AG10803 (cell line): ENCODE measurements at regions not wholly inside any gene's neighbourhood (a gene's known extent, or its start where the extent isn't known, plus 50 kb on each side); places are given as distances from the start of the nearest gene placed in this dataset.

Source experiments
- DNase-seq: peaks from one replicate; pipeline ENCODE4 v3.0.0; 2010; ENCODE audit warnings: low read depth
- H3K4me3 ChIP-seq: 2 replicates; pipeline ENCODE4 v1.5.1; 2011; ENCODE audit warnings: mild to moderate bottlenecking, low read length, control low read depth
- CTCF ChIP-seq: conservative IDR thresholded peaks from 2 replicates; pipeline ENCODE4 v1.5.1; 2011; ENCODE audit warnings: mild to moderate bottlenecking, low read length, control low read depth, inconsistent platforms

DNA sequence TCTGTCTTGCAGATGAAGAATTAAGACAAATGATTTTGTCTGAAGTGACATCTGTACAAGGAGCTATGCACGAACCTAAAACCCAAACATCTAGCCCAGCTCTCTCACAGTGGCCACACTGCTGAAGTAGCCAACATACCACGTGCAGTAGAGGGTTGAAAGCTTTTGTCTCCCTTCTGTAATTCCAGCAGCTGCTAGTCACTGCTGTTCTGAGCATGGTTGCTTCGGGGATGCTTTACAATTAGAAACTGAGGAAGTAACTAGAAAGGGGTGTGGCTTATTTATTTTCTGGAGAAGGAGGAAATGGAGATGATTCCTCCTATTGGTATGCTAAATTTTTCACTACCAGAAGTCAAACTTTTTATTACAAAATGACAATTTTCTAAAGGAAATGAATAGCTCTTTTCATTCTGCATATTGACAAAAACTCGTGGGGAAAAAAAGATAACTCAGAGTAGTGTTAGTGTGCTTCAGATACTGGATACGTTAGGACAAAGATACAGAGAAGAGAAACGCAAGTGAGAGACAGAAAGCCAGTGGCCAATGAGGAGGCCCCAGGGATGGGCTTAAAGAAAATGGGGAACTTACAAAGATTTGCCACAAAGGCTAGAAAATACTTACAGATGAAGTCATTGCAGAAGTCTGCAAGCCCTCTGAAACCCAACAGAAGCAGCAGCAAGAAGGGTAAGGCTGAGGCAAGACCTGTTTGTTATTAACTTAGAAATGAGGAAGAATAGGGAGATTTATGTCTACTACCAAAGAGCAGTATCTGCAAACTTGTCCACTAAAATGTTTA is 192.7 kb upstream of the MIR17HG start:
- DNase-seq = peak; percentile 21
- no peak overlapping the region for H3K4me3 ChIP-seq
- TF ChIP-seq CTCF = no peak

DNA sequence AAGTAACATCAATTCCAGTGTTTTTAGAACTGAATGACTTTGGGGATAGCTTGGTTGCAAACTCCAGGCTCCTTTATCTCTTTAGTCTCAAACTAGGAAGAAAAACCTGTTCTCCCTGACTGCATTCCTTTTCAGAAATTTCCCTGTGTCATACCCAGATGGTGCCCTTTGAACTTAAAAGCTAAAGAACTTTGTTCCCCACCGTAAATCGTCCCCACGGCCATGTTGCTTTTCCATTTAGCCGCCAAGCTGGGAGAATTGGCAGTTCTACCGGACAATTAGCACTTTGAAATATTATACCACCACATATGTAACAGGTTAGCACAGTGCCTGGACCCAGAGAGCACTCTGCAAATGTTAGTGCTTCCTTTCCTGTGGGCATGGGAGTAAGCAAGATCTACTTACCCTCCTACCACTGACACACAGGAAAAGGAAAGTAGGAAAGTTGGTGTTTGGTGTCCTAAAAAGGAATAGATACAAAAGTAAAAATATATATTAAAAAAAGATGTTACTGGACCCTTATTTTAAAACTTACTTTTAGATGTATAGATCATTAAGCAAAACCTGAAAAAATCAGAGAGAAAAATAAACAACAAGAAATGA is 191.9 kb upstream of the MIR17HG start:
- TF ChIP-seq CTCF = no peak
- no peak overlapping the region for H3K4me3 ChIP-seq
- no peak for DNase-seq

DNA sequence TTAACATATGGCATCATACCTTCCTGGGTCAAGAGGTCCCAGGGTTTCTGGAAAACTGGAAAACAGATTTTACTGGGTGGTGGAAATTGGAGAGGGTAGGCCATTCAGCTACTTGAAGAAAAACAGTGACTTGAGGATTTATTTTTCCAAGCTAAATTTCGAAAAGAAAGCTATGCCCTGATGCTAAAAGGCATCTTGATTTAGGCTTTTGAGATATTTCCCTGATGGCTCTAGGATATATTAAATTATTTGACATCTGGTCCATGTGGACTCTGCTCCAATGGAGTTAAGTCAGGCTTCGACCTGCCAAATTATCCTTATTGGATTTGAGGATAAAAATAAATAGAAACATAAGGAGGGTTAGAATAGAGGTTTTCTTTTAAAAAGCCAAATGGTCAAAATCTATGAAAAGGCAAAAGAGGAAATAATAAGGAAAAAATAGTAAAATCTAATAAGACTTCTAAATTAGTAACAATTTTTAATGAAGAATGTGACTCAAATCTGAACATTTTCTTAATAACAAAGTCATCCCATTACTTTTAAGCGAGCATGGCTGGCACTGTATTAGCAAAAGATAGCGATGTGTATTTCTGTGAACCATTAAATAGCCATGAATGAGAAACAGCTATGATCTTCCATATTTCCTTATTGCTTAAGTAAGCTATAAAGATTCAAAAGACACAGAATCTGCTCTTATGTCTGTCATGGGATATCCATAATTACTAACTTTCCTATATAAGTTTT is 190.0 kb upstream of the MIR17HG start:
- no peak for TF ChIP-seq CTCF
- no peak for DNase-seq
- no peak overlapping the region for H3K4me3 ChIP-seq

DNA sequence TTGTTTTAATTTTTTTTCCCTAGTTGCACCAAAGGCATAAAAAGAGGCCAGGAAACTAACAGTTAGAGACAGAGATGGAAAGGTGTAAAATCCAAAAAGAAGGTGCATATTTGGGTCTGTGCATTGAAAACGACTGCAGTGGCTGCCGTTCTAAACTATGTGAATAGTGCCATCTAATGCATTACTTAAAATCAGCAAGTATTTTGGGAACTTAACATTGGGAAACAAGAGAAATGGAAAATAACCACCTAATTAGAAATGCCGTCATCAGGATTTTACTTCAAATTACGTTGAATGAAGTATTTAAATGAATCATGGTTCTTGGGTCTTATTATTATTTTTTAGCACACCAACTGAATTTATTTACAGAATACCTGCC is 189.5 kb upstream of the MIR17HG start:
- no peak for TF ChIP-seq CTCF
- DNase-seq = no peak
- H3K4me3 ChIP-seq = no peak overlapping the region

DNA sequence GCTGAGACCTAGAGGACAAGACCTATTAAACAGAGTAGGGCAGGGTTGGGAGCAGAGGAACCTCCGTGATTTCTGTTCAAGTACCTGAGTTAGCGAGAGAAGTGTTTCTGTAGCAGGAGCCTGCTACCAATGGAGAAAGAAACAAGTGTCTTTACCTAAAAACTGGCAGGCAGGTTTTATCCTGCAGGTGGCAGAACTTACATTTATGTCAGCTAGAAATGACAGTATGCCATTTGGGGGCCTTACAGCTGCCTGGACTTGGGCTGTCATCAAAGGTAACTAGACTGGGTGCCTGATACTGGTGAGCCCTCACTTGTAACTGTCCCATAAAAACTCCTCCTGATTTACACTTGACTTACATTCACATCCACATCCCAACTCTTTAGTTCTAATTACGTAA is 185.3 kb upstream of the MIR17HG start:
- H3K4me3 ChIP-seq = no peak overlapping the region
- no peak for DNase-seq
- TF ChIP-seq CTCF = no peak

- no peak for TF ChIP-seq CTCF
- DNase-seq = no peak
- H3K4me3 ChIP-seq = no peak overlapping the region
These were observed 184.9 kb upstream of the MIR17HG start for GRCh38 chr13:91162589-91162988.
